SK-N-SH (cell line): ENCODE measurements at regions not wholly inside any gene's neighbourhood (a gene's known extent, or its start where the extent isn't known, plus 50 kb on each side); places are given as distances from the start of the nearest gene placed in this dataset.
A peak's percentile ranks its signal among the peaks of the same experiment; 100 is the strongest.

ENCODE experiments used
- CHD2 ChIP-seq: fragments of 150-350 bp; IDR thresholded peaks from 2 replicates; pipeline ENCODE4 v1.6.1; 2018; ENCODE audit warnings: low read length; ENCODE audit not compliant: partially characterized antibody
- CTCF ChIP-seq: fragments of 200-600 bp; sonication (generic); IDR thresholded peaks from 2 replicates; pipeline ENCODE4 v1.6.1; 2017; ENCODE audit warnings: antibody characterized with exemption, mild to moderate bottlenecking, moderate library complexity
- FOXM1 ChIP-seq: IDR thresholded peaks from 2 replicates; pipeline ENCODE4 v1.4.0; 2012; ENCODE audit warnings: low read depth, mild to moderate bottlenecking
- MAX ChIP-seq: IDR thresholded peaks from 2 replicates; pipeline ENCODE4 v1.4.0; 2012; ENCODE audit warnings: low read depth
- MEF2A ChIP-seq: IDR thresholded peaks from 2 replicates; pipeline ENCODE4 v1.4.0; 2012; ENCODE audit warnings: low read depth, borderline replicate concordance
- MXI1 ChIP-seq: IDR thresholded peaks from 2 replicates; pipeline ENCODE4 v1.6.1; 2012; ENCODE audit warnings: mild to moderate bottlenecking, low read depth, low read length, improper control_type of control experiment
- REST ChIP-seq: IDR thresholded peaks from 2 replicates; pipeline ENCODE4 v1.6.1; 2012; ENCODE audit warnings: mild to moderate bottlenecking, low read depth, low read length, moderate library complexity
- SMC3 ChIP-seq: IDR thresholded peaks from 2 replicates; pipeline ENCODE4 v1.6.1; 2012; ENCODE audit warnings: low read depth, low read length, improper control_type of control experiment
- TEAD4 ChIP-seq: IDR thresholded peaks from 2 replicates; pipeline ENCODE4 v1.4.0; 2012; ENCODE audit warnings: mild to moderate bottlenecking, borderline replicate concordance; ENCODE audit not compliant: insufficient read depth
- USF1 ChIP-seq: IDR thresholded peaks from 2 replicates; pipeline ENCODE4 v1.4.0; 2012; ENCODE audit warnings: low read depth, borderline replicate concordance
- USF2 ChIP-seq: fragments of 150-350 bp; IDR thresholded peaks from 2 replicates; pipeline ENCODE4 v1.6.1; 2017; ENCODE audit warnings: antibody characterized with exemption, low read length, low read depth, borderline replicate concordance

GRCh38 chr1:29415156-29415830 lies 179.0 kb downstream of the PTPRU start:
- TF ChIP-seq USF1 (no peak), CHD2 (no peak), FOXM1 (no peak), CTCF (no peak), TEAD4 (no peak), MAX (no peak), REST (no peak), MXI1 (no peak), SMC3 (peak; percentile 34; the same call in 1 of the 2 replicates), USF2 (no peak), MEF2A (no peak)
